GM12878 (cell line): ENCODE measurements at regions not wholly inside any gene's neighbourhood (a gene's known extent, or its start where the extent isn't known, plus 50 kb on each side); places are given as distances from the start of the nearest gene placed in this dataset.

Experiments
- ATAC-seq: fragments of 200-7000 bp; cut with Tn5 transposase; 3 replicates; pipeline ENCODE4 v1.9.1; 2020; ENCODE audit warnings: mild to moderate bottlenecking, moderate library complexity
- BruUV-seq: library from RNA; stranded (reverse); fragments of 400-500 nt; replicated peaks from 2 replicates; lab custom pipeline; 2021; lab: Mats Ljungman, UMichigan
- CTCF ChIA-PET: fragments of 300-600 bp; sonication (Branson Sonifier 250); formaldehyde crosslinking; extraction: SDS; loops from one replicate; lab custom pipeline; 2021; ENCODE audit warnings: inconsistent platforms; lab: Yijun Ruan, JAX
- POLR2A ChIA-PET: fragments of 350-600 bp; formaldehyde crosslinking; extraction: SDS; loops from one replicate; lab custom pipeline; 2021; ENCODE audit warnings: inconsistent platforms; lab: Charles Lee
- RAD21 ChIA-PET: fragments of 300-600 bp; sonication (Branson Sonifier 250); formaldehyde crosslinking; loops from one replicate; lab custom pipeline; 2023; ENCODE audit warnings: antibody characterized with exemption; ENCODE audit not compliant: unreplicated experiment; lab: Charles Lee
- SMC1A ChIA-PET: fragments of 300-600 bp; sonication (Branson Sonifier 250); formaldehyde crosslinking; loops from one replicate; lab custom pipeline; 2023; ENCODE audit not compliant: unreplicated experiment, uncharacterized antibody; lab: Charles Lee
- DNase-seq: peaks from one replicate; pipeline ENCODE4 v3.0.0-alpha.2; 2011; ENCODE audit warnings: low read depth, low spot score
- FAIRE-seq: peaks from 3 replicates; lab custom pipeline; 2011; peaks lifted over from hg19 to GRCh38; lab: Jason Lieb, UNC
- H2AFZ ChIP-seq: 2 replicates; pipeline ENCODE4 v1.6.0; 2011; ENCODE audit warnings: low read depth, low read length, control low read depth; ENCODE audit not compliant: control insufficient read depth
- H3K27ac ChIP-seq: 2 replicates; pipeline ENCODE4 v1.5.1; 2011; ENCODE audit warnings: control low read depth; ENCODE audit not compliant: control insufficient read depth, insufficient read depth
- H3K27me3 ChIP-seq, 2 experiments: replicated peaks in 1 of 2; 2 replicates each; pipeline versions ENCODE4 v1.6.0 to v1.6.1; 2011; ENCODE audit warnings: low read length in 1 of 2; ENCODE audit not compliant: control insufficient read depth in 2 of 2, insufficient read depth in 2 of 2
- H3K36me3 ChIP-seq, 2 experiments: 2 replicates each; pipeline ENCODE4 v1.5.1; 2011; ENCODE audit warnings: low read length in 1 of 2; ENCODE audit not compliant: control insufficient read depth in 2 of 2, insufficient read depth in 2 of 2
- H3K4me1 ChIP-seq: 2 replicates; pipeline ENCODE4 v1.6.1; 2011; ENCODE audit warnings: mild to moderate bottlenecking, low read length, moderate library complexity, mixed read lengths; ENCODE audit not compliant: control insufficient read depth, insufficient read depth
- H3K4me2 ChIP-seq: 2 replicates; pipeline ENCODE4 v1.6.0; 2011; ENCODE audit warnings: control low read depth; ENCODE audit not compliant: control insufficient read depth, insufficient read depth
- H3K4me3 ChIP-seq: fragments of 200-600 bp; sonication (generic); 2 replicates; pipeline ENCODE4 v1.5.1; 2016
- H3K79me2 ChIP-seq: 2 replicates; pipeline ENCODE4 v1.6.0; 2011; ENCODE audit warnings: low read length; ENCODE audit not compliant: control insufficient read depth, insufficient read depth
- H3K9ac ChIP-seq: 2 replicates; pipeline ENCODE4 v1.8.0; 2011; ENCODE audit warnings: low read length, control low read depth, mixed read lengths; ENCODE audit not compliant: control insufficient read depth, insufficient read depth
- H3K9me3 ChIP-seq: replicated peaks from 3 replicates; pipeline ENCODE4 v1.5.1; 2011; ENCODE audit warnings: mild to moderate bottlenecking, low read length; ENCODE audit not compliant: control insufficient read depth, insufficient read depth
- H4K20me1 ChIP-seq: 2 replicates; pipeline ENCODE4 v1.6.0; 2011; ENCODE audit not compliant: control insufficient read depth, insufficient read depth
- ATF7 ChIP-seq: fragments of 450-650 bp; IDR thresholded peaks from 2 replicates; pipeline ENCODE4 v1.6.1; 2016; ENCODE audit warnings: low read depth, mild to moderate bottlenecking
- BCLAF1 ChIP-seq: fragments of 450-650 bp; IDR thresholded peaks from 2 replicates; pipeline ENCODE4 v1.6.1; 2017; ENCODE audit warnings: antibody characterized with exemption, mild to moderate bottlenecking, moderate library complexity
- BHLHE40 ChIP-seq, 2 experiments: fragments of 450-650 bp in 1 of 2; IDR thresholded peaks; 2 replicates each; pipeline ENCODE4 v1.6.1; 2011 to 2017; ENCODE audit warnings: low read depth in 2 of 2, borderline replicate concordance in 1 of 2, improper control_type of control experiment in 1 of 2, low read length in 1 of 2, mild to moderate bottlenecking in 1 of 2
- CBFB ChIP-seq: IDR thresholded peaks from 2 replicates; pipeline ENCODE4 v1.6.1; 2016; ENCODE audit warnings: antibody characterized with exemption, low read depth
- CEBPB ChIP-seq, 2 experiments: fragments of 150-350 bp in 1 of 2; IDR thresholded peaks; 2 replicates each; pipeline ENCODE4 v1.6.1; 2012 to 2014; ENCODE audit warnings: low read depth in 2 of 2, low read length in 2 of 2, borderline replicate concordance in 1 of 2, inconsistent platforms in 1 of 2
- CTCF ChIP-seq, 3 experiments: IDR thresholded peaks in 2 of 3; conservative IDR thresholded peaks in 1 of 3; 2 replicates each; pipeline ENCODE4 v1.5.1; 2011; ENCODE audit warnings: low read depth in 3 of 3, low read length in 3 of 3, mild to moderate bottlenecking in 3 of 3, control low read depth in 2 of 3, moderate library complexity in 2 of 3, inconsistent platforms in 1 of 3, mixed read lengths in 1 of 3; ENCODE audit not compliant: control insufficient read depth in 2 of 3, insufficient read depth in 1 of 3; ENCODE audit errors: extremely low read depth in 1 of 3
- EED ChIP-seq: sonication (generic); IDR thresholded peaks from 2 replicates; pipeline ENCODE4 v1.6.1; 2016; ENCODE audit warnings: antibody characterized with exemption, low read depth
- HDGF ChIP-seq: fragments of 450-650 bp; IDR thresholded peaks from 2 replicates; pipeline ENCODE4 v1.6.1; 2016; ENCODE audit warnings: antibody characterized with exemption
- NFIC ChIP-seq: IDR thresholded peaks from 2 replicates; pipeline ENCODE4 v1.6.1; 2012; ENCODE audit warnings: low read depth, mild to moderate bottlenecking, inconsistent platforms, low read length, moderate library complexity
- RELA ChIP-seq: fragments of 450-650 bp; IDR thresholded peaks from 2 replicates; pipeline ENCODE4 v1.8.0; 2014; ENCODE audit warnings: borderline replicate concordance; ENCODE audit not compliant: partially characterized antibody
- REST ChIP-seq: IDR thresholded peaks from 2 replicates; pipeline ENCODE4 v1.6.1; 2012; ENCODE audit warnings: mild to moderate bottlenecking, low read depth, low read length
- SMARCA5 ChIP-seq: fragments of 450-650 bp; IDR thresholded peaks from 2 replicates; pipeline ENCODE4 v1.6.1; 2017; ENCODE audit warnings: mild to moderate bottlenecking
- SRF ChIP-seq, 2 experiments: IDR thresholded peaks; 2 replicates each; pipeline ENCODE4 v1.6.1; 2011; ENCODE audit warnings: low read depth in 2 of 2, low read length in 2 of 2, mild to moderate bottlenecking in 1 of 2, moderate library complexity in 1 of 2
- SUPT20H ChIP-seq: IDR thresholded peaks from 2 replicates; pipeline ENCODE4 v1.6.1; 2011; ENCODE audit warnings: low read depth, mild to moderate bottlenecking, low read length, moderate library complexity, borderline replicate concordance; ENCODE audit not compliant: control insufficient read depth
- TCF3 ChIP-seq: IDR thresholded peaks from 2 replicates; pipeline ENCODE4 v1.6.1; 2012; ENCODE audit warnings: low read depth, mild to moderate bottlenecking, low read length, borderline replicate concordance; ENCODE audit not compliant: insufficient read depth
- WGBS: methylation state at CpG from one replicate; pipeline ENCODE4 v1.1.6; 2016; ENCODE audit warnings: low lambda C conversion rate; ENCODE audit not compliant: insufficient replicate concordance, insufficient coverage; ENCODE audit errors: missing lambda C conversion rate; 5-methylcytosine and 5-hydroxymethylcytosine counted together
- in situ Hi-C: fragments of 300-500 bp; cut with MboI; formaldehyde crosslinking; loops from 9 replicates; pipeline ENCODE4 v1.14.3; 2018; ENCODE audit warnings: mixed read lengths
- intact Hi-C: fragments of 100-400 bp; cut with micrococcal nuclease; formaldehyde crosslinking; loops from one replicate; pipeline ENCODE4 v1.14.2; 2022; ENCODE audit not compliant: unreplicated experiment

GRCh38 chr10:78218798-78219490, 185.3 kb downstream of the RPS24 start:
- WGBS = 69% methylated on average over 15 of the region's 15 CpGs
- Histone ChIP-seq H2AFZ (no peak overlapping the region), H3K9ac (no peak overlapping the region), H3K27ac (no peak overlapping the region), H3K4me3 (no peak overlapping the region), H3K4me1 (no peaks in the 10 kb centered on the region), H3K9me3 (no peaks in the 10 kb centered on the region; the same call in 2 of the 3 replicates), H3K27me3 (peaks cover 0 to 3% of the 10 kb centered on the region in 2 experiments; a peak in 3 of 4 replicates), H3K4me2 (no peak overlapping the region), H3K36me3 (no peaks in the 10 kb centered on the region), H3K79me2 (no peaks in the 10 kb centered on the region), H4K20me1 (no peaks in the 10 kb centered on the region)
- intact Hi-C loops = no loop called here
- ChIA-PET SMC1A (no interaction called here), POLR2A (no interaction called here), RAD21 (no interaction called here), CTCF (no interaction called here)
- DNase-seq (no peak), FAIRE-seq (no peak), ATAC-seq (no peak)
- no TSS peak for BruUV-seq
- in situ Hi-C loops = no loop called here
- no peak for TF ChIP-seq SMARCA5
- TF ChIP-seq TCF3 = no peak
- no peak for TF ChIP-seq NFIC
- TF ChIP-seq BHLHE40 (IDR thresholded peaks at IDR 0.05; ENCODE audit: borderline replicate concordance in 1 of 2, low read depth in 2 of 2, low read length in 1 of 2) = no peak
- no peak for TF ChIP-seq ATF7
- no peak for TF ChIP-seq REST
- no peak for TF ChIP-seq RELA
- no peak for TF ChIP-seq CBFB
- TF ChIP-seq CTCF (IDR thresholded peaks at IDR 0.05 in 2 of 3, conservative IDR thresholded peaks at IDR 0.05 in 1 of 3; ENCODE audit: control insufficient read depth in 2 of 3, extremely low read depth in 1 of 3, insufficient read depth in 1 of 3, low read depth in 3 of 3, low read length in 3 of 3) = no peak
- no peak for TF ChIP-seq HDGF
- no peak for TF ChIP-seq SUPT20H
- no peak for TF ChIP-seq BCLAF1
- TF ChIP-seq CEBPB (IDR thresholded peaks at IDR 0.05; ENCODE audit: borderline replicate concordance in 1 of 2, low read depth in 2 of 2, low read length in 2 of 2) = no peak
- no peak for TF ChIP-seq EED
- TF ChIP-seq SRF (IDR thresholded peaks at IDR 0.05; ENCODE audit: low read depth in 2 of 2, low read length in 2 of 2) = no peak
